ENCODE measurements at regions not wholly inside any gene's neighbourhood (a gene's known extent, or its start where the extent isn't known, plus 50 kb on each side); places are given as distances from the start of the nearest gene placed in this dataset.

- no peak for TF ChIP-seq EZH2 (IDR thresholded peaks at IDR 0.05; ENCODE audit: borderline replicate concordance, low read length)
- TF ChIP-seq CTCF (IDR thresholded peaks at IDR 0.05; ENCODE audit: low read length), result no peak
- Histone ChIP-seq H4K20me1 (ENCODE audit: insufficient read depth, low read length) (no peaks in the 10 kb centered on the region), H3K9me3 (ENCODE audit: low read length) (no peaks in the 10 kb centered on the region)
These were observed 2101.2 kb downstream of the TP53TG3F start for GRCh38 chr16:35560637-35560984.

GRCh38 chr16:35561346-35561745, 2101.9 kb downstream of the TP53TG3F start:
- Histone ChIP-seq H3K27ac (ENCODE audit: low read depth, low read length, poor library complexity, severe bottlenecking) (no peak overlapping the region), H3F3A (ENCODE audit: insufficient read depth, low read length) (no peaks in the 10 kb centered on the region), H4K20me1 (ENCODE audit: insufficient read depth, low read length) (no peaks in the 10 kb centered on the region), H3K9ac (ENCODE audit: low read length) (no peak overlapping the region), H3K4me3 (ENCODE audit: low read depth, low read length, poor library complexity, severe bottlenecking) (no peak overlapping the region), H3K79me2 (ENCODE audit: insufficient read depth, low read length) (no peaks in the 10 kb centered on the region), H3K4me1 (ENCODE audit: insufficient read depth, low read length, severe bottlenecking) (no peaks in the 10 kb centered on the region), H3K9me3 (ENCODE audit: low read length) (no peaks in the 10 kb centered on the region), H3K27me3 (ENCODE audit: insufficient read depth, low read length) (no peaks in the 10 kb centered on the region), H3K4me2 (ENCODE audit: low read length) (no peak overlapping the region), H3K9me2 (ENCODE audit: low read depth, low read length) (no peaks in the 10 kb centered on the region), H2AFZ (ENCODE audit: low read length) (no peak overlapping the region), H3K36me3 (ENCODE audit: insufficient read depth, low read length) (no peaks in the 10 kb centered on the region)
- TF ChIP-seq EZH2 (IDR thresholded peaks at IDR 0.05; ENCODE audit: borderline replicate concordance, low read length), result no peak
- no peak for TF ChIP-seq CTCF (IDR thresholded peaks at IDR 0.05; ENCODE audit: low read length)

More at GRCh38 chr16:35560637-35560984, 2101.2 kb downstream of the TP53TG3F start:
- Histone ChIP-seq H3K4me1 (ENCODE audit: insufficient read depth, low read length, severe bottlenecking) (no peaks in the 10 kb centered on the region), H3K36me3 (ENCODE audit: insufficient read depth, low read length) (no peaks in the 10 kb centered on the region), H3K79me2 (ENCODE audit: insufficient read depth, low read length) (no peaks in the 10 kb centered on the region), H3K9me2 (ENCODE audit: low read depth, low read length) (no peaks in the 10 kb centered on the region), H3K9ac (ENCODE audit: low read length) (no peak overlapping the region), H2AFZ (ENCODE audit: low read length) (no peak overlapping the region), H3K4me3 (ENCODE audit: low read depth, low read length, poor library complexity, severe bottlenecking) (no peak overlapping the region), H3F3A (ENCODE audit: insufficient read depth, low read length) (no peaks in the 10 kb centered on the region), H3K27me3 (ENCODE audit: insufficient read depth, low read length) (no peaks in the 10 kb centered on the region), H3K4me2 (ENCODE audit: low read length) (no peak overlapping the region), H3K27ac (ENCODE audit: low read depth, low read length, poor library complexity, severe bottlenecking) (no peak overlapping the region)

- Histone ChIP-seq H2AFZ (ENCODE audit: low read length) (no peak overlapping the region), H3K4me3 (ENCODE audit: low read depth, low read length, poor library complexity, severe bottlenecking) (no peak overlapping the region), H3K9me3 (ENCODE audit: low read length) (no peaks in the 10 kb centered on the region)
These were observed 2103.1 kb downstream of the TP53TG3F start for GRCh38 chr16:35562471-35562870.

More at GRCh38 chr16:35562471-35562870, 2103.1 kb downstream of the TP53TG3F start:
- TF ChIP-seq CTCF (IDR thresholded peaks at IDR 0.05; ENCODE audit: low read length) (no peak), EZH2 (IDR thresholded peaks at IDR 0.05; ENCODE audit: borderline replicate concordance, low read length) (no peak)
- H3K27ac ChIP-seq (ENCODE audit: low read depth, low read length, poor library complexity, severe bottlenecking), result no peak overlapping the region
- H3K36me3 ChIP-seq (ENCODE audit: insufficient read depth, low read length), result no peaks in the 10 kb centered on the region
- H3K9me2 ChIP-seq (ENCODE audit: low read depth, low read length), result no peaks in the 10 kb centered on the region
- no peak overlapping the region for H3K9ac ChIP-seq (ENCODE audit: low read length)
- H3K4me2 ChIP-seq (ENCODE audit: low read length), result no peak overlapping the region
- no peaks in the 10 kb centered on the region for H3K27me3 ChIP-seq (ENCODE audit: insufficient read depth, low read length)
- no peaks in the 10 kb centered on the region for H3K4me1 ChIP-seq (ENCODE audit: insufficient read depth, low read length, severe bottlenecking)
- no peaks in the 10 kb centered on the region for H3K79me2 ChIP-seq (ENCODE audit: insufficient read depth, low read length)
- H3F3A ChIP-seq (ENCODE audit: insufficient read depth, low read length), result no peaks in the 10 kb centered on the region
- H4K20me1 ChIP-seq (ENCODE audit: insufficient read depth, low read length), result no peaks in the 10 kb centered on the region

Data from OCI-LY1 (cell line).